C4-2B (cell line): ENCODE measurements at regions not wholly inside any gene's neighbourhood (a gene's known extent, or its start where the extent isn't known, plus 50 kb on each side); places are given as distances from the start of the nearest gene placed in this dataset.

ENCODE experiments used
- H3K27ac ChIP-seq: fragments of 450-650 bp; 2 replicates; pipeline ENCODE4 v1.5.1; 2017
- CTCF ChIP-seq: fragments of 450-650 bp; conservative IDR thresholded peaks from 2 replicates; pipeline ENCODE4 v1.5.1; 2017; ENCODE audit warnings: mild to moderate bottlenecking
- ZFX ChIP-seq: fragments of 450-650 bp; IDR thresholded peaks from 2 replicates; pipeline ENCODE4 v1.6.1; 2017

DNA sequence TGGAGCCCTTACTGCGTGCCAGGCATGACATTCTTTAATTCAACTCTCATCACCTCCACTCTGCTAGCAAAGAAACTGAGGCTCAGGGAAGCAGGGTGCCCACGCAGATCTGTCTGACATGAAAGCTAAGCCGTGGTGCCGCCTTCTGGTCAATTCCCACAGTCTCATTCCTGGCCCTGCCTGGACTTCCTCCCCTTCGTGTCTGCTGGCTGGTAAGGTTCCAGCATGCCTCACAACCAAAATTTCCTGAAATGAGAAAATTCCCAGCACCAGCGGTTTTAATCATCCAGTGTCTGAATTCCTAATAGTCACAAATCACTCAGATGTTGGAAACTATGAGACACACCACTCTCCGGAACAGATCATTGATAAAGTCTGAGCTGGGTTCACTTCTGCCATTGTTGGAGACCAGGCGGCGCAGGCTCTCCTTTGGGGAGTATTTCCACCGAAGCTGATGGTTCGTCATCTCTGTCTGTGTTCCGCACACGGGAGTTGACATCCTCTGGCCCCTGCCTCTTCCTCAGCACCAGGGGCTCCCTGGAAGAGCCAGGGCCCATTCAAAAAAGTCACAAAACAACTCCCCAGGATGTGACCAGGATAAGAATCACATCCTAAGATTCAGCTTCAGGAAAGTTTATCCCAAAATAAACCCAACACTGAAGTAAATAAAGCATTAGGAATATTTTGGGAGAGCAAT lies 167.7 kb downstream of the PLPP3 start:
- no peak overlapping the region for H3K27ac ChIP-seq
- TF ChIP-seq CTCF (no peak), ZFX (no peak)

- H3K27ac ChIP-seq, result no peak overlapping the region
- TF ChIP-seq ZFX (no peak), CTCF (no peak)
Measured at GRCh38 chr1:56411021-56411420, 168.3 kb downstream of the PLPP3 start.

GRCh38 chr1:56410405-56410804 lies 169.0 kb downstream of the PLPP3 start:
- TF ChIP-seq CTCF (no peak), ZFX (no peak)
- no peak overlapping the region for H3K27ac ChIP-seq

DNA sequence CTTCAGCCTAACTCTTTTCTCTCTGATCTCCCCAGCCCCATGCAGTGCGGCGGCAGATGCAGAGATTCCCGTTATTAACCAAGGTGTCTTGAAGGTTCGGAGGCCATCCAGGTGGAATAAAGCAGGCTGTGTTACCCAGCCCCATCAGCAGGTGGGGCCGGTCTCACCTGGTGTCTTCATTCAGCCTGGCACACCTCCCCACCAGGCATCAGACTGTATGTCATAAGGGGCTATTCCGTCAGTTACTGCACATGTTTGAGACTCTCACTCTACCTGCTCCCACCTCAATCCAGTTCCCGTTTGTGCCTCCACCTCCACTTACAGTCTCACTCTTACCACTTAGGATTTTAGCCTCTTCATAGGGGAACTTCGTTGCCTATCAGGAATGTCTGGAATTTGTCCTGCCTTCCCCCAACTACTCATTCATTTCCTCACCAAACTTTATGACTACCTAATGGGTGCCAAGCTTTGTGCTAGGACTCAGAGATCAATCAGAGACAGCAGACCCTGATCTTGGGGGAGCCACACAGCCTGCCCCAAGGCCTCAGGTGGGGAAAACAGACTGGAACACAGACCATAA lies 170.2 kb downstream of the PLPP3 start:
- TF ChIP-seq ZFX (no peak), CTCF (peak; percentile 74)

GRCh38 chr1:56406821-56407220 lies 172.5 kb downstream of the PLPP3 start:
- TF ChIP-seq CTCF (no peak), ZFX (no peak)
- H3K27ac ChIP-seq, result no peak overlapping the region

More for the DNA sequence above, 170.2 kb downstream of the PLPP3 start:
- H3K27ac ChIP-seq, result 0 out of 2 replicates have a peak overlapping the region, but pooled peaks have one; percentile 0

GRCh38 chr1:56404561-56405030 lies 174.8 kb downstream of the PLPP3 start:
- no peak overlapping the region for H3K27ac ChIP-seq
- TF ChIP-seq ZFX, result no peak
- TF ChIP-seq CTCF, result no peak

DNA sequence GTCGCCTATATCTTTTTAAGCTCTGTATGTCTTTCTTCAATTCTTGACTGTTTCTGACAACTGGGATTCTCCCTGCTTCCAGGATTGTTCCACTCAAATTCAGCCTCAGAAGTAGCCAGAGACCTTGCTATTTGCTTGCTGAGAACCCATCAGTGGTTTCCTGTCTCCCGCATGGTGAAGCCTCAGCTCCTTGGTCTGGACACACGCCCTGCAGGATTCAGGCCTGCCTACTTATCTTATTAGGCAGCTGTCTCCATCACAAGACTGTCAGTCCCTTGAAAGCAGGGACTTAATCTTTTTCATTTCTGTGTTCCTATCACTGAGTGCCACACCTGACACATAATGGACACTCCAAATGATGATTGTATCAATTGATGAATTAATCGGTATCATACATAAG lies 175.3 kb downstream of the PLPP3 start:
- H3K27ac ChIP-seq, result no peak overlapping the region
- no peak for TF ChIP-seq ZFX
- TF ChIP-seq CTCF, result no peak
